ENCODE measurements at regions not wholly inside any gene's neighbourhood (a gene's known extent, or its start where the extent isn't known, plus 50 kb on each side); places are given as distances from the start of the nearest gene placed in this dataset.

- TF ChIP-seq CTCF (IDR thresholded peaks at IDR 0.05) (no peak), EZH2 (IDR thresholded peaks at IDR 0.05) (no peak), EZH2phosphoT487 (IDR thresholded peaks at IDR 0.05) (no peak)
These were observed 274.7 kb downstream of the SEC23A start for GRCh38 chr14:38828183-38828827.

Data from neural progenitor cell (in vitro differentiated cells).